GM12872 (cell line): ENCODE measurements at regions not wholly inside any gene's neighbourhood (a gene's known extent, or its start where the extent isn't known, plus 50 kb on each side); places are given as distances from the start of the nearest gene placed in this dataset.

Source experiments
- CTCF ChIP-seq: IDR thresholded peaks from 3 replicates; pipeline ENCODE4 v1.5.1; 2011; ENCODE audit warnings: low read depth, mild to moderate bottlenecking, low read length, moderate library complexity; ENCODE audit not compliant: insufficient read depth

GRCh38 chr20:24733416-24733815 is 215.7 kb upstream of the CST7 start:
- TF ChIP-seq CTCF, result no peak

GRCh38 chr20:24734139-24734538 is 214.9 kb upstream of the CST7 start:
- no peak for TF ChIP-seq CTCF

GRCh38 chr20:24735263-24735662 is 213.8 kb upstream of the CST7 start:
- TF ChIP-seq CTCF, result no peak

- TF ChIP-seq CTCF, result no peak
These were observed 212.8 kb upstream of the CST7 start for GRCh38 chr20:24736131-24736843.

- no peak for TF ChIP-seq CTCF
These were observed 212.2 kb upstream of the CST7 start for GRCh38 chr20:24736844-24737211.

- TF ChIP-seq CTCF, result no peak
These were observed 211.7 kb upstream of the CST7 start for GRCh38 chr20:24737212-24737850.

- TF ChIP-seq CTCF, result no peak
These were observed 210.9 kb upstream of the CST7 start for GRCh38 chr20:24738058-24738775.
